HG03460 (cell line): ENCODE measurements at regions not wholly inside any gene's neighbourhood (a gene's known extent, or its start where the extent isn't known, plus 50 kb on each side); places are given as distances from the start of the nearest gene placed in this dataset.
"Not testable (repeated sequence)": the region's sequence is repeated elsewhere in the genome, so short reads cannot be mapped to it uniquely, and the experiment has no call there.

Experiments used
- ATAC-seq: cut with Tn5 transposase; IDR thresholded peaks from one replicate; pipeline ENCODE4 v1.9.1; 2021; ENCODE audit not compliant: unreplicated experiment

GRCh38 chr10:84921701-84922100 is 593.3 kb downstream of the CCSER2 start:
- ATAC-seq = no peak

GRCh38 chr10:84924131-84924530 is 595.7 kb downstream of the CCSER2 start:
- ATAC-seq = no peak

GRCh38 chr10:84925495-84925894 is 597.1 kb downstream of the CCSER2 start:
- no peak for ATAC-seq

- ATAC-seq = no peak
These were observed 605.0 kb downstream of the CCSER2 start for GRCh38 chr10:84933402-84933801.

GRCh38 chr10:84935772-84936171 is 607.4 kb downstream of the CCSER2 start:
- ATAC-seq = no peak

- ATAC-seq = no peak
These were observed 609.9 kb downstream of the CCSER2 start for GRCh38 chr10:84938117-84938905.

GRCh38 chr10:84943541-84943940 is 615.2 kb downstream of the CCSER2 start:
- ATAC-seq = no peak

GRCh38 chr10:84944187-84944586 is 615.8 kb downstream of the CCSER2 start:
- no peak for ATAC-seq

- ATAC-seq = no peak
These were observed 617.4 kb downstream of the CCSER2 start for GRCh38 chr10:84945791-84946190.

- no peak for ATAC-seq
These were observed 618.5 kb downstream of the CCSER2 start for GRCh38 chr10:84946904-84947303.

GRCh38 chr10:84948644-84949043 is 620.3 kb downstream of the CCSER2 start:
- ATAC-seq = no peak

GRCh38 chr10:84951616-84952015 is 623.2 kb downstream of the CCSER2 start:
- no peak for ATAC-seq

GRCh38 chr10:84957427-84957826 is 629.0 kb downstream of the CCSER2 start:
- no peak for ATAC-seq

- ATAC-seq = no peak
These were observed 637.1 kb downstream of the CCSER2 start for GRCh38 chr10:84965468-84965867.

GRCh38 chr10:84966708-84967441 is 638.5 kb downstream of the CCSER2 start:
- no peak for ATAC-seq

- ATAC-seq = not testable (repeated sequence)
These were observed 640.9 kb downstream of the CCSER2 start for GRCh38 chr10:84969297-84969696.

- no peak for ATAC-seq
These were observed 658.6 kb downstream of the CCSER2 start for GRCh38 chr10:84987039-84987438.

- ATAC-seq = no peak
These were observed 659.6 kb downstream of the CCSER2 start for GRCh38 chr10:84988011-84988410.

GRCh38 chr10:84990713-84991112 is 662.3 kb downstream of the CCSER2 start:
- no peak for ATAC-seq

- no peak for ATAC-seq
These were observed 662.9 kb downstream of the CCSER2 start for GRCh38 chr10:84991301-84991700.

- ATAC-seq = no peak
These were observed 665.1 kb downstream of the CCSER2 start for GRCh38 chr10:84993251-84994035.

GRCh38 chr10:84994722-84995121 is 666.3 kb downstream of the CCSER2 start:
- ATAC-seq = no peak
